HepG2 (cell line): ENCODE measurements at regions not wholly inside any gene's neighbourhood (a gene's known extent, or its start where the extent isn't known, plus 50 kb on each side); places are given as distances from the start of the nearest gene placed in this dataset.
A peak's percentile ranks its signal among the peaks of the same experiment; 100 is the strongest.

Experiments
- ATAC-seq: fragments of 200-7000 bp; cut with Tn5 transposase; 3 replicates; pipeline ENCODE4 v1.9.1; 2020; ENCODE audit warnings: mild to moderate bottlenecking, moderate library complexity
- BruUV-seq: library from RNA; stranded (reverse); fragments of 400-500 nt; replicated peaks from 2 replicates; lab custom pipeline; 2021; lab: Mats Ljungman, UMichigan
- CTCF ChIA-PET: fragments of 300-600 bp; formaldehyde crosslinking; extraction: SDS; loops from one replicate; lab custom pipeline; 2021; ENCODE audit warnings: low total read pairs, inconsistent platforms, low intra/inter-chr PET ratio; lab: Yijun Ruan, JAX
- POLR2A ChIA-PET: fragments of 350-600 bp; sonication (Branson Sonifier 250); formaldehyde crosslinking; loops from one replicate; lab custom pipeline; 2020; ENCODE audit warnings: antibody characterized with exemption, inconsistent platforms; lab: Yijun Ruan, JAX
- DNase-seq: peaks from one replicate; pipeline ENCODE4 v3.0.0-alpha.2; 2015; ENCODE audit warnings: low spot score
- FAIRE-seq: peaks from 3 replicates; lab custom pipeline; 2011; peaks lifted over from hg19 to GRCh38; lab: Jason Lieb, UNC
- H2AFZ ChIP-seq: one replicate; pipeline ENCODE4 v1.6.1; 2011; ENCODE audit warnings: low read length, inconsistent platforms
- H3K27ac ChIP-seq: fragments of 300-600 bp; 3 replicates; pipeline ENCODE4 v1.8.0; 2011; ENCODE audit warnings: mixed run types, mild to moderate bottlenecking, mixed read lengths, low read length, inconsistent platforms; ENCODE audit not compliant: insufficient read depth; ENCODE audit errors: extremely low read length
- H3K27me3 ChIP-seq, 2 experiments: fragments of 200-600 bp in 1 of 2; 2 replicates in 1 of 2; 3 replicates in 1 of 2; pipeline versions ENCODE4 v1.6.0 to v1.8.0; 2011; ENCODE audit warnings: low read length in 2 of 2, mild to moderate bottlenecking in 2 of 2, moderate library complexity in 2 of 2, inconsistent platforms in 1 of 2; ENCODE audit not compliant: insufficient read depth in 2 of 2, control insufficient read depth in 1 of 2
- H3K36me3 ChIP-seq, 2 experiments: fragments of 200-600 bp in 1 of 2; replicated peaks in 1 of 2; 2 replicates in 1 of 2; 3 replicates in 1 of 2; pipeline versions ENCODE4 v1.5.1 to v1.8.0; 2011; ENCODE audit warnings: low read length in 2 of 2, inconsistent platforms in 1 of 2; ENCODE audit not compliant: insufficient read depth in 2 of 2, control insufficient read depth in 1 of 2
- H3K4me1 ChIP-seq: 2 replicates; pipeline ENCODE4 v1.5.1; 2012; ENCODE audit warnings: low read length, inconsistent platforms; ENCODE audit not compliant: insufficient read depth
- H3K4me2 ChIP-seq: 2 replicates; pipeline ENCODE4 v1.6.0; 2011; ENCODE audit warnings: low read depth, low read length, inconsistent platforms
- H3K4me3 ChIP-seq, 3 experiments: fragments of 200-600 bp in 1 of 3; sonication (generic), shearing (Covaris generic) in 1 of 3; replicated peaks in 1 of 3; 2 replicates each; pipeline ENCODE4 v1.5.1; 2011 to 2016; ENCODE audit warnings: low read length in 3 of 3, inconsistent platforms in 2 of 3, low read depth in 2 of 3, mild to moderate bottlenecking in 2 of 3, control low read depth in 1 of 3, mixed read lengths in 1 of 3; ENCODE audit not compliant: insufficient read depth in 1 of 3
- H3K79me2 ChIP-seq: one replicate; pipeline ENCODE4 v1.6.1; 2011; ENCODE audit warnings: low read length, inconsistent platforms; ENCODE audit not compliant: insufficient read depth
- H3K9ac ChIP-seq: 2 replicates; pipeline ENCODE4 v1.6.0; 2011; ENCODE audit warnings: mild to moderate bottlenecking, low read depth, low read length, inconsistent platforms; ENCODE audit not compliant: insufficient read depth
- H3K9me3 ChIP-seq: 2 replicates; pipeline ENCODE4 v1.5.1; 2012; ENCODE audit warnings: mild to moderate bottlenecking, low read length
- H4K20me1 ChIP-seq: 2 replicates; pipeline ENCODE4 v1.6.0; 2011; ENCODE audit warnings: inconsistent platforms, mild to moderate bottlenecking, low read length, moderate library complexity; ENCODE audit not compliant: insufficient read depth
- AKAP8 ChIP-seq: sonication (generic); formaldehyde crosslinking; IDR thresholded peaks from 2 replicates; pipeline ENCODE4 v1.5.1; 2020; ENCODE audit warnings: mild to moderate bottlenecking, missing genetic modification reagents
- ARNT2 ChIP-seq: sonication (generic); formaldehyde crosslinking; IDR thresholded peaks from 2 replicates; pipeline ENCODE4 v1.8.0; 2022; ENCODE audit warnings: mild to moderate bottlenecking, low read depth, missing genetic modification reagents, moderate library complexity
- JUNB ChIP-seq: sonication (generic); formaldehyde crosslinking; IDR thresholded peaks from 2 replicates; pipeline ENCODE4 v1.8.0; 2022; ENCODE audit warnings: missing genetic modification reagents, mild to moderate bottlenecking, borderline replicate concordance
- LBX2 ChIP-seq: sonication (generic); formaldehyde crosslinking; IDR thresholded peaks from 2 replicates; pipeline ENCODE4 v1.5.0; 2020; ENCODE audit warnings: missing genetic modification reagents, mild to moderate bottlenecking, borderline replicate concordance
- U2AF1 ChIP-seq: fragments of 200-400 bp; formaldehyde crosslinking; optimal IDR thresholded peaks from 2 replicates; pipeline ENCODE3; 2017; ENCODE audit warnings: mild to moderate bottlenecking, low read depth, low read length
- ZBTB1 ChIP-seq: sonication (generic); formaldehyde crosslinking; IDR thresholded peaks from 2 replicates; pipeline ENCODE4 v1.4.0; 2020; ENCODE audit warnings: missing genetic modification reagents, borderline replicate concordance
- ZNF687 ChIP-seq: sonication (generic); formaldehyde crosslinking; IDR thresholded peaks from 2 replicates; pipeline ENCODE4 v1.5.1; 2020; ENCODE audit warnings: mild to moderate bottlenecking, missing genetic modification reagents, moderate library complexity
- WGBS: methylation state at CpG from one replicate; pipeline ENCODE4 v1.1.6; 2017; ENCODE audit warnings: low lambda C conversion rate; 5-methylcytosine and 5-hydroxymethylcytosine counted together
- in situ Hi-C: cut with HindIII; loops from 2 replicates; pipeline ENCODE4 v1.10.0; 2017; ENCODE audit warnings: low pct_unique_long_range_greater_than_20kb; ENCODE audit not compliant: extremely low pct_ligation_motif_present
- intact Hi-C: fragments of 100-400 bp; cut with micrococcal nuclease; formaldehyde crosslinking; loops from one replicate; pipeline ENCODE4 v1.10.0; 2022; ENCODE audit not compliant: unreplicated experiment
- TF ChIP-seq, protein P1 (sequence below): fragments of 450-650 bp; IDR thresholded peaks from 2 replicates; pipeline ENCODE4 v1.6.1; 2016

DNA sequence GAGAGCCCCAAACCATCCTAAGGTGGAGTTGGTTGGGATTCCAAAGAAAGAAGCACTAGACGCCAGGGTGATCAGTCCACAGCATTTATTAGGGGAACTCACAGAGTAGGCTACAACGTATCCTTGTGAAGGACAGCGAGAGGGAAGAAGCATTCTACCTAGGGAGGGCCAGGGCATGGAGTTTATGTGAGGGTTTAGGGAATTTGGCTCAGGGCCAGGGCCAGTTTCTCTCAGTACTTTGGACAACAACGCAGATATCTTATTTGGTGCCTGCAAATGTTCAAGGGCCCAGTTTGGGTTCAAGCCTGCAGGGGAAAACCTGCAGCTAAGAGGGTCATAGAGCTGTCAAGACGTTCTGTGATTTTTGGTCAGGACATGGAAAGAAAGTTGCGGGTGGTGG is 73.9 kb upstream of the GJB6 start:
- Histone ChIP-seq H3K27me3 (no peaks in the 10 kb centered on the region), H3K36me3 (no peaks in the 10 kb centered on the region), H4K20me1 (no peaks in the 10 kb centered on the region), H3K27ac (no peak overlapping the region), H3K4me3 (no peak overlapping the region), H3K9me3 (no peaks in the 10 kb centered on the region), H2AFZ (no peak overlapping the region), H3K4me1 (no peaks in the 10 kb centered on the region), H3K9ac (no peak overlapping the region), H3K79me2 (no peaks in the 10 kb centered on the region), H3K4me2 (no peak overlapping the region)
- FAIRE-seq, result no peak
- no TSS peak for BruUV-seq
- TF ChIP-seq JUNB (CRISPR knock-in tag), result no peak
- WGBS, result 55% methylated on average over 6 of the region's 6 CpGs
- no peak for DNase-seq
- intact Hi-C loops (loop anchor here (5.0 kb wide), 1 partner anchor 109 kb away; no protein-coding TSS in a partner anchor), in situ Hi-C loops (no loop called here)
- CTCF ChIA-PET, result no interaction called here
- POLR2A ChIA-PET, result no interaction called here
- ATAC-seq, result no peak

- in situ Hi-C loops, result no loop called here
- Histone ChIP-seq H3K27ac (no peak overlapping the region), H4K20me1 (no peaks in the 10 kb centered on the region), H3K36me3 (no peaks in the 10 kb centered on the region), H3K4me1 (no peaks in the 10 kb centered on the region), H3K27me3 (no peaks in the 10 kb centered on the region), H3K79me2 (no peaks in the 10 kb centered on the region), H3K4me3 (no peak overlapping the region), H2AFZ (no peak overlapping the region), H3K9ac (no peak overlapping the region), H3K4me2 (no peak overlapping the region), H3K9me3 (no peaks in the 10 kb centered on the region)
- intact Hi-C loops, result loop anchor here (5.0 kb wide), 1 partner anchor 108 kb away; no protein-coding TSS in a partner anchor
- no TSS peak for BruUV-seq
- TF ChIP-seq ZBTB1 (CRISPR knock-in tag) (no peak), U2AF1 (no peak), ARNT2 (CRISPR knock-in tag) (no peak), AKAP8 (no peak), LBX2 (CRISPR knock-in tag) (no peak), ZNF687 (CRISPR knock-in tag) (no peak)
- TF ChIP-seq, protein P1, sequence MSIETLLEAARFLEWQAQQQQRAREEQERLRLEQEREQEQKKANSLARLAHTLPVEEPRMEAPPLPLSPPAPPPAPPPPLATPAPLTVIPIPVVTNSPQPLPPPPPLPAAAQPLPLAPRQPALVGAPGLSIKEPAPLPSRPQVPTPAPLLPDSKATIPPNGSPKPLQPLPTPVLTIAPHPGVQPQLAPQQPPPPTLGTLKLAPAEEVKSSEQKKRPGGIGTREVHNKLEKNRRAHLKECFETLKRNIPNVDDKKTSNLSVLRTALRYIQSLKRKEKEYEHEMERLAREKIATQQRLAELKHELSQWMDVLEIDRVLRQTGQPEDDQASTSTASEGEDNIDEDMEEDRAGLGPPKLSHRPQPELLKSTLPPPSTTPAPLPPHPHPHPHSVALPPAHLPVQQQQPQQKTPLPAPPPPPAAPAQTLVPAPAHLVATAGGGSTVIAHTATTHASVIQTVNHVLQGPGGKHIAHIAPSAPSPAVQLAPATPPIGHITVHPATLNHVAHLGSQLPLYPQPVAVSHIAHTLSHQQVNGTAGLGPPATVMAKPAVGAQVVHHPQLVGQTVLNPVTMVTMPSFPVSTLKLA, result no peak
- FAIRE-seq, result no peak
- no peak for DNase-seq
- CTCF ChIA-PET, result no interaction called here
- ATAC-seq, result peak; percentile 34; the same call in 2 of the 3 replicates
- POLR2A ChIA-PET, result no interaction called here
- 13% methylated on average over 2 of the region's 2 CpGs for WGBS
Measured at GRCh38 chr13:20305587-20305986, 73.5 kb upstream of the GJB6 start.
